ENCODE measurements at regions not wholly inside any gene's neighbourhood (a gene's known extent, or its start where the extent isn't known, plus 50 kb on each side); places are given as distances from the start of the nearest gene placed in this dataset.

DNA sequence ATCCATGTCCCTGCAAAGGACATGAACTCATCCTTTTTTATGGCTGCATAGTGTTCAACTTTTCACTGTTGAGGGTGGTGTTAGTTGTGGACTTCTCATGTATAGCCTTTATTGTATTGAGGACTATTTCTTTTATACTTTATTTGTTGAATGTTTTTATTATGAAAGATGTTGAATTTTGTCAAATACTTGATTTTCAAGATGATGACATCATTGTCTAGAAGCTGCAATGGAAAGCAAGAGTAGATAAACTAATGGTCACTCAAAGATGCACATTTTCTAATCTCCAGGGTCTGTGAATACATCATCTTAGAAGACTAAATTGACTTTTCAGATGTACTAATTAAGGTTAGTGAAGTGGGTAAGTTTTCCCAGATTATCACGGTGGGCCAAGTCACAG, 1117.0 kb downstream of the DSC3 start:
- Histone ChIP-seq H3K27ac (no peak overlapping the region), H3K9me3 (no peaks in the 10 kb centered on the region), H3K27me3 (no peaks in the 10 kb centered on the region), H3K4me1 (no peaks in the 10 kb centered on the region), H3K36me3 (no peaks in the 10 kb centered on the region), H3K4me3 (no peak overlapping the region)
- intact Hi-C loops (cut with DNase I; ENCODE audit: low total_unique reads), result no loop called here
- no peak for DNase-seq
- TF ChIP-seq, protein P1, sequence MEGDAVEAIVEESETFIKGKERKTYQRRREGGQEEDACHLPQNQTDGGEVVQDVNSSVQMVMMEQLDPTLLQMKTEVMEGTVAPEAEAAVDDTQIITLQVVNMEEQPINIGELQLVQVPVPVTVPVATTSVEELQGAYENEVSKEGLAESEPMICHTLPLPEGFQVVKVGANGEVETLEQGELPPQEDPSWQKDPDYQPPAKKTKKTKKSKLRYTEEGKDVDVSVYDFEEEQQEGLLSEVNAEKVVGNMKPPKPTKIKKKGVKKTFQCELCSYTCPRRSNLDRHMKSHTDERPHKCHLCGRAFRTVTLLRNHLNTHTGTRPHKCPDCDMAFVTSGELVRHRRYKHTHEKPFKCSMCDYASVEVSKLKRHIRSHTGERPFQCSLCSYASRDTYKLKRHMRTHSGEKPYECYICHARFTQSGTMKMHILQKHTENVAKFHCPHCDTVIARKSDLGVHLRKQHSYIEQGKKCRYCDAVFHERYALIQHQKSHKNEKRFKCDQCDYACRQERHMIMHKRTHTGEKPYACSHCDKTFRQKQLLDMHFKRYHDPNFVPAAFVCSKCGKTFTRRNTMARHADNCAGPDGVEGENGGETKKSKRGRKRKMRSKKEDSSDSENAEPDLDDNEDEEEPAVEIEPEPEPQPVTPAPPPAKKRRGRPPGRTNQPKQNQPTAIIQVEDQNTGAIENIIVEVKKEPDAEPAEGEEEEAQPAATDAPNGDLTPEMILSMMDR (IDR thresholded peaks at IDR 0.05), result no peak
- no peak for TF ChIP-seq POLR2A (IDR thresholded peaks at IDR 0.05)

GRCh38 chr18:29912351-29912750, 1130.2 kb downstream of the DSC3 start:
- Histone ChIP-seq H3K9me3 (no peaks in the 10 kb centered on the region), H3K4me1 (no peaks in the 10 kb centered on the region), H3K27ac (no peak overlapping the region), H3K36me3 (no peaks in the 10 kb centered on the region), H3K27me3 (no peaks in the 10 kb centered on the region), H3K4me3 (no peak overlapping the region)
- DNase-seq, result no peak
- no peak for TF ChIP-seq POLR2A (IDR thresholded peaks at IDR 0.05)
- TF ChIP-seq, protein P1 (IDR thresholded peaks at IDR 0.05), result no peak
- intact Hi-C loops (cut with DNase I; ENCODE audit: low total_unique reads), result no loop called here

- no peak for DNase-seq
- H3K4me3 ChIP-seq, result no peak overlapping the region
- no peaks in the 10 kb centered on the region for H3K4me1 ChIP-seq
- H3K36me3 ChIP-seq, result no peaks in the 10 kb centered on the region
- intact Hi-C loops (cut with DNase I; ENCODE audit: low total_unique reads), result no loop called here
- no peaks in the 10 kb centered on the region for H3K9me3 ChIP-seq
- no peak overlapping the region for H3K27ac ChIP-seq
- H3K27me3 ChIP-seq, result no peaks in the 10 kb centered on the region
- TF ChIP-seq POLR2A (IDR thresholded peaks at IDR 0.05), result no peak
- TF ChIP-seq, protein P1 (IDR thresholded peaks at IDR 0.05), result no peak
Measured at GRCh38 chr18:29892960-29893558, 1149.5 kb downstream of the DSC3 start.

- Histone ChIP-seq H3K4me1 (no peaks in the 10 kb centered on the region), H3K4me3 (no peak overlapping the region), H3K27me3 (no peaks in the 10 kb centered on the region), H3K9me3 (no peaks in the 10 kb centered on the region), H3K27ac (no peak overlapping the region), H3K36me3 (no peaks in the 10 kb centered on the region)
- intact Hi-C loops (cut with DNase I; ENCODE audit: low total_unique reads), result no loop called here
- no peak for DNase-seq
- TF ChIP-seq, protein P1 (IDR thresholded peaks at IDR 0.05), result no peak
- TF ChIP-seq POLR2A (IDR thresholded peaks at IDR 0.05), result no peak
Measured at GRCh38 chr18:29883114-29883513, 1159.4 kb downstream of the DSC3 start.

DNA sequence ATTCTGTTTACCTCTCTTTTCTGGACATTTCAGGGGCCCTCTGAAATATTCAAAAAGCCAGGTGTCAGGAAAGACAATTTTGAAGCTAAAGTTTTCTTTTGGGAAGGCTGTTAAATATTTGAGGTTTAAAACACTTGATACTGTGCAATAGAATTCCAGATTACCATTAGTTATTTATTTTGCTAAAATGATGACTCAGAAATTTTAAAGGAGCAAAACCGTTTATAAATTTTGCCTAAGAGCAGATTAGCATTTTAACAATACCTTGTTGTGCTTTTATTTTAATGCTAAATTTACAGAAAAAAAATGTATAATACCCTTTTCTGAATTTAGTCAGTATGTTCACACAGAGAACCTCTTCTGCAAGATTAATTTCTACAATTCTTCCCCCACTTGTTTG, 1159.9 kb downstream of the DSC3 start:
- Histone ChIP-seq H3K27ac (no peak overlapping the region), H3K36me3 (no peaks in the 10 kb centered on the region), H3K4me3 (no peak overlapping the region), H3K4me1 (no peaks in the 10 kb centered on the region), H3K9me3 (no peaks in the 10 kb centered on the region), H3K27me3 (no peaks in the 10 kb centered on the region)
- intact Hi-C loops (cut with DNase I; ENCODE audit: low total_unique reads), result no loop called here
- DNase-seq, result no peak
- TF ChIP-seq, protein P1 (IDR thresholded peaks at IDR 0.05), result no peak
- TF ChIP-seq POLR2A (IDR thresholded peaks at IDR 0.05), result no peak

Data from uterus (tissue), 3 donors.